SK-N-SH (cell line): ENCODE measurements at regions not wholly inside any gene's neighbourhood (a gene's known extent, or its start where the extent isn't known, plus 50 kb on each side); places are given as distances from the start of the nearest gene placed in this dataset.

Source experiments
- CTCF ChIP-seq: fragments of 200-600 bp; sonication (generic); IDR thresholded peaks from 2 replicates; pipeline ENCODE4 v1.6.1; 2017; ENCODE audit warnings: antibody characterized with exemption, mild to moderate bottlenecking, moderate library complexity
- EP300 ChIP-seq, 2 experiments: IDR thresholded peaks; 2 replicates each; pipeline versions ENCODE4 v1.4.0 to v1.6.1; 2012; ENCODE audit warnings: borderline replicate concordance in 1 of 2, low read depth in 1 of 2, low read length in 1 of 2
- RCOR1 ChIP-seq: fragments of 150-350 bp; IDR thresholded peaks from 2 replicates; pipeline ENCODE4 v1.6.1; 2017; ENCODE audit warnings: antibody characterized with exemption, low read length
- RXRA ChIP-seq: IDR thresholded peaks from 2 replicates; pipeline ENCODE4 v1.4.0; 2012; ENCODE audit warnings: low read depth, mild to moderate bottlenecking, borderline replicate concordance
- SMC3 ChIP-seq: IDR thresholded peaks from 2 replicates; pipeline ENCODE4 v1.6.1; 2012; ENCODE audit warnings: low read depth, low read length, improper control_type of control experiment

DNA sequence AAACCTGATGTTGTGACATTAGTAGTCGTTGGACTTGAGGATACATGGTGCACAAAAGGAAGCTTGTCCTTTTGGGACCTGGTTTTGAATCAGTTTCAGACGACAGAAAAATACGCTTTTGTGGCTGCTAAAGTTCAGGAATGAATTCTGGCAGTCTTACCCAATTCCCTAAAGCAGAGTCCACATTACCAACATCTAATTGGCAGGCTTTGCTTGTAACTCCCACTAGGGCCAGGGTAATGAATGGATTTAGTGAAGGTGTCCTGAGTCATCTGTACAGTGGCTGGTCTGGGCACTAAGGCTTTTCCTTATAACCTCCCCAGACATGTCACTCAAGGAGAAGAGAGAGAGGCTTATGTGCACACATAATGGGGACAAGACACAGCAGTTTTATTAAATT lies 66.2 kb upstream of the RNPC3 start:
- TF ChIP-seq SMC3 (no peak), RCOR1 (no peak), CTCF (no peak), EP300 (IDR thresholded peaks at IDR 0.05; ENCODE audit: borderline replicate concordance in 1 of 2, low read depth in 1 of 2, low read length in 1 of 2) (no peak), RXRA (no peak)
